ENCODE measurements at regions not wholly inside any gene's neighbourhood (a gene's known extent, or its start where the extent isn't known, plus 50 kb on each side); places are given as distances from the start of the nearest gene placed in this dataset.

GRCh38 chr21:41067709-41068108, 100.3 kb upstream of the BACE2 start:
- Mint-ChIP-seq H3K4me3 (no peak overlapping the region), H3K9me3 (no peaks in the 10 kb centered on the region), H3K27ac (no peak overlapping the region), H3K27me3 (ENCODE audit: low read depth in 3 of 3) (peaks cover 10 to 16% (median 14%) of the 10 kb centered on the region in 3 donors), H3K4me1 (peaks cover 13% of the 10 kb centered on the region), H3K36me3 (no peaks in the 10 kb centered on the region)
- no peaks in the 10 kb centered on the region for H3K36me3 ChIP-seq (replicated peaks in 1 of 2; ENCODE audit: control insufficient read depth in 1 of 2, insufficient read depth in 2 of 2, low read length in 2 of 2)
- peaks cover 0 to 2% of the 10 kb centered on the region in 2 donors for H3K27me3 ChIP-seq (ENCODE audit: control insufficient read depth in 2 of 2, insufficient read depth in 2 of 2, low read length in 2 of 2)
- H3K4me3 ChIP-seq (replicated peaks in 1 of 3; ENCODE audit: low read depth in 2 of 3, low read length in 3 of 3), result no peak overlapping the region
- H4K20me1 ChIP-seq (ENCODE audit: insufficient read depth, low read length), result no peaks in the 10 kb centered on the region
- no peak for TF ChIP-seq CTCF (IDR thresholded peaks at IDR 0.05)
- no peak for DNase-seq
- no peak overlapping the region for H3K4me2 ChIP-seq (replicated peaks; ENCODE audit: extremely low read depth, low read length, poor library complexity, severe bottlenecking)
- H3K9me3 ChIP-seq (replicated peaks in 1 of 2; ENCODE audit: control insufficient read depth in 1 of 2, insufficient read depth in 1 of 2, low read length in 2 of 2), result no peaks in the 10 kb centered on the region
- H2AFZ ChIP-seq (ENCODE audit: insufficient read depth, low read depth, low read length, poor library complexity, severe bottlenecking), result no peak overlapping the region
- H3K27ac ChIP-seq (ENCODE audit: low read depth in 1 of 2, low read length in 2 of 2), result no peak overlapping the region
- 77% methylated on average over 2 of the region's 4 CpGs for WGBS (ENCODE audit: insufficient coverage)
- intact Hi-C loops (cut with micrococcal nuclease), result loop anchor here in 1 of 2 donors (5.0 kb wide), 1 partner anchor 600 kb away; no protein-coding TSS in a partner anchor
- H3K4me1 ChIP-seq (ENCODE audit: control insufficient read depth in 1 of 2, insufficient read depth in 2 of 2, low read length in 2 of 2), result peaks cover 8 to 14% of the 10 kb centered on the region in 2 donors
- H3K9ac ChIP-seq (ENCODE audit: insufficient read depth, low read length, poor library complexity, severe bottlenecking), result no peak overlapping the region
- H3K79me2 ChIP-seq (ENCODE audit: insufficient read depth, low read length), result no peaks in the 10 kb centered on the region

GRCh38 chr21:41068496-41068895, 99.5 kb upstream of the BACE2 start:
- Histone ChIP-seq H3K9ac (ENCODE audit: insufficient read depth, low read length, poor library complexity, severe bottlenecking) (peak overlapping the region; percentile 52), H3K4me3 (replicated peaks in 1 of 3; ENCODE audit: low read depth in 2 of 3, low read length in 3 of 3) (peak overlapping the region in 2 of 3 experiments; percentile 24 to 70), H3K4me2 (replicated peaks; ENCODE audit: extremely low read depth, low read length, poor library complexity, severe bottlenecking) (peak overlapping the region; percentile 75), H3K79me2 (ENCODE audit: insufficient read depth, low read length) (no peaks in the 10 kb centered on the region), H3K27ac (ENCODE audit: low read depth in 1 of 2, low read length in 2 of 2) (no peak overlapping the region), H3K9me3 (replicated peaks in 1 of 2; ENCODE audit: control insufficient read depth in 1 of 2, insufficient read depth in 1 of 2, low read length in 2 of 2) (no peaks in the 10 kb centered on the region), H4K20me1 (ENCODE audit: insufficient read depth, low read length) (no peaks in the 10 kb centered on the region), H3K36me3 (replicated peaks in 1 of 2; ENCODE audit: control insufficient read depth in 1 of 2, insufficient read depth in 2 of 2, low read length in 2 of 2) (no peaks in the 10 kb centered on the region), H2AFZ (ENCODE audit: insufficient read depth, low read depth, low read length, poor library complexity, severe bottlenecking) (peak overlapping the region; percentile 82), H3K27me3 (ENCODE audit: control insufficient read depth in 2 of 2, insufficient read depth in 2 of 2, low read length in 2 of 2) (peaks cover 0 to 2% of the 10 kb centered on the region in 2 donors), H3K4me1 (ENCODE audit: control insufficient read depth in 1 of 2, insufficient read depth in 2 of 2, low read length in 2 of 2) (peaks cover 8 to 14% of the 10 kb centered on the region in 2 donors)
- Mint-ChIP-seq H3K4me3 (peak overlapping the region in 1 of 2 donors; percentile 74), H3K4me1 (peaks cover 13% of the 10 kb centered on the region), H3K27ac (no peak overlapping the region), H3K27me3 (ENCODE audit: low read depth in 3 of 3) (peaks cover 10 to 19% (median 16%) of the 10 kb centered on the region in 3 donors), H3K36me3 (no peaks in the 10 kb centered on the region), H3K9me3 (no peaks in the 10 kb centered on the region)
- DNase-seq, result peak in 1 of 3 donors; percentile 0
- 9% methylated on average over 6 of the region's 7 CpGs for WGBS (ENCODE audit: insufficient coverage)
- intact Hi-C loops (cut with micrococcal nuclease), result loop anchor here in 1 of 2 donors (5.0 kb wide), 1 partner anchor 601 kb away; no protein-coding TSS in a partner anchor
- no peak for TF ChIP-seq CTCF (IDR thresholded peaks at IDR 0.05)
